ENCODE measurements at regions not wholly inside any gene's neighbourhood (a gene's known extent, or its start where the extent isn't known, plus 50 kb on each side); places are given as distances from the start of the nearest gene placed in this dataset.

- DNase-seq = no peak
These were observed 50.3 kb upstream of the HPF1 start for GRCh38 chr4:169807934-169808509.

All from right hindlimb (tissue), 1 donor.